HG03064 (cell line): ENCODE measurements at regions not wholly inside any gene's neighbourhood (a gene's known extent, or its start where the extent isn't known, plus 50 kb on each side); places are given as distances from the start of the nearest gene placed in this dataset.

ENCODE experiments used
- ATAC-seq: cut with Tn5 transposase; IDR thresholded peaks from one replicate; pipeline ENCODE4 v1.9.1; 2021; ENCODE audit warnings: low read depth; ENCODE audit not compliant: unreplicated experiment

GRCh38 chr6:74956559-74957428 is 249.1 kb downstream of the COL12A1 start:
- no peak for ATAC-seq

- ATAC-seq = no peak
Measured at GRCh38 chr6:74953708-74954107, 252.1 kb downstream of the COL12A1 start.

DNA sequence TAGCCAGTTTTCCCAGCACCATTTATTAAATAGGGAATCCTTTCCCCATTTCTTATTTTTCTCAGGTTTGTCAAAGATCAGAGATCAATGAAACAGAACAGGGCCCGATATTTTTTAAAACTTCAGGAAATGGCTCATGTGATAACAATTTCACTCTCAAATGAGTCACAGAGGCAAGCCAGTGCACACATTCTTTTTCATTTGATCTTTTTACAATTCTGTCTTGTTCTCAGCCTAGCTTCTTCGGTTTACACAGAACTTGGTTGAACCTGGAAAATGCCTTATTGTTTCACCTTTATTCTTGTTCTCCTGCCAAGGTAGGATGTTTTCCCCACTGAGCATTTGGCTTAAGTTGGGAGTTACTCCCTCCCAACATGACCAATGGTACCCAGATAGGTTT is 258.9 kb downstream of the COL12A1 start:
- no peak for ATAC-seq

DNA sequence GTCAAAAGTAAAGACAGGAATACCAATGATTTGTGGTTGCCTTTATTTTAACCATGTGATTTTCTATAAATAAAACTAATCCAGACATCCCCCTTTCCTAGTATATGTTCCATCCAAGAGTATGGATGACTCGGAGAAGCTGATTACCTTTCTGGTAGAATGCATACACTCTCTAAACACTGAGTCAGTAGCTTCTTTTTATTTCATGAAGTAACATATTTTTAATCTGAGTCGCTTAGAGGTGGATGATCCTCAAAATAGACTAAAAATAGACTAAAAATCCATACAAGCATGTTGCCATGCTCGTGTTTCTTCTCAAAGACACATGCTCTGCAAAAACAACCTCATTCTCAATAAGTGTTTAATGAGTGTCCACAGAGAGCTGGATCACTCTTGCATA is 263.7 kb downstream of the COL12A1 start:
- no peak for ATAC-seq

GRCh38 chr6:74941424-74941823 is 264.4 kb downstream of the COL12A1 start:
- ATAC-seq = no peak

DNA sequence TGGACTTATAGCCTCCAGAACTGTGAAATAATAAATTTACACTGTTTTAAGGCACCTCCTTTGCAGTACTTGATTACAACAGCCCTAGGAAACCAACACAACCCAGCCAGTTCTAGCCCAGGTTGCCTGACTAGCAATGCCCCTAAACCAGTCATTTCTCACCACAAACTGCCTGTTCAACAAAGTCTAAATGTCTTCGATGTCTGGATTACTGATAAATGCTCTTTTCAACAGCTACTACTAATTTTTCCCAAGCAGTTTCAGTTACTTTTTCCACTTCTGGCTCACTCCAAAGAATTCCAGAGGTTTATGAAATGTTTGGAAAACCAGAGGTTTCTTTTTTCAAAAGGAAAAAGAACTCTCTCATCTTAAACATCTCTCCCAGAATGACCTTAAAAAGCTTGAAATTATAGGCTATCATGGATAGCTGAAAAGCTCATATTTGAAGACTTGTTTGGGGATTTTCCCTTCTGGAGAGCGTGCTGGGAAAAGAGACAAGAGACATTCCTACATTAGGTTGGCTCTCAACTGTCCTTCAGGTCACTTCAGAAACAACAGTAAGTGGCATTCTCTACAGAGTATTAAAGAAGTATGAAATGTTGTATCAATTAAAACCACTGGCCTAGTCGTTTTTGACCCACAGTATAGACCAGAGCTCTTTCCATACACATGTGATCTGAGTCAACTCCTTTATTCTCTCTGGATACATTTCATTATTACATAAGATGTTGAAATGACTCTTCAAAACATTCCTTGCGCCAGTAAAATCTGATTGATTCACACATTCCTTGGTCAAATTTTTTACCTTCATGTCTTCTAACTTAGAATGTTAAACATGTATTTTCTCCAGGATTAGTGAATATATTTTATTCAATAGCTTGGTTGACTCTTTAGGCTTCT is 265.9 kb downstream of the COL12A1 start:
- ATAC-seq = no peak

DNA sequence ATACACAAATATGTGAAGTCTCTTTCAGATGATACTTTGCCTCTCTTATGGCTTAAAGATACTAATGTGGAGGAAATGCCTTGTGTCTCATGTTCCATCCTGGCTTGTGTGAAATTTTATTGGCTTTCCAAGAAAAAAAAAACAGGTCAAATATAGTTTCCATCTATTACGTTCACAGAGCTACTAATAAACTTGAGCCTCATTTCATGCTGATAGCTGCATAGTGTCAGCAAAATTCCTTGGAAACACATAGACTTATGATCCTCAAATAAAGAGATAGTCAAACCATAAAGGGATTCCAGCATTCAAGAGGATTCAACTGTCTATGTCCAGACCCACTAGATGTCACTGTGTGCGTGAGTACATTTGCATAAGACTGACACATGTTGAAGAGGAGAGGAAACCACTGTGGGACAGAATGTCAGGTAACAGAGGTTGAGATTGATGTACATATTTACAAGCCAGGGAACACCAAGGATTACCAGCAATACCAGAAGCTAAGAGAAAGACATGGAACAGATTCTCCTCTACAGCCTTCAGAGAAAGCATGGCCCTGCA is 266.6 kb downstream of the COL12A1 start:
- no peak for ATAC-seq

DNA sequence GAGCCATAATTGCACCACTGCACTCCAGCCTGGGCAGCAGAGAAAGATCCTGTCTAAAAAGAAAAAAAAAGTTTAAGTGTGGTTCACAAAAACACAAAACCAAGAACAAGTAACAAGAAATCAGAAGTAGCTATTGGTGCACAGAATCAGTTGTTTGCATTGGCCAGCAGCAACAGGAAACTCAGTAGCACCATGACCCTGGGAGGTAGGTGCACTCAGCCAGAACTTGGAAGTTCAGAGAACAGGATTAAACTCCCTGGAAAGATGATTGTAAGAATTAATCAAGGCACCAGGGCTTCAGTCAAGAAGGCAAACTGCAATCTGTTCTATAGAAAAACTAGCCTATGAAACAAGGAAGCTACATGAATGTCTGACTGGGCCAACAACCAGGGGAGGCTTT is 267.9 kb downstream of the COL12A1 start:
- no peak for ATAC-seq

- ATAC-seq = no peak
Measured at GRCh38 chr6:74936886-74937285, 269.0 kb downstream of the COL12A1 start.

DNA sequence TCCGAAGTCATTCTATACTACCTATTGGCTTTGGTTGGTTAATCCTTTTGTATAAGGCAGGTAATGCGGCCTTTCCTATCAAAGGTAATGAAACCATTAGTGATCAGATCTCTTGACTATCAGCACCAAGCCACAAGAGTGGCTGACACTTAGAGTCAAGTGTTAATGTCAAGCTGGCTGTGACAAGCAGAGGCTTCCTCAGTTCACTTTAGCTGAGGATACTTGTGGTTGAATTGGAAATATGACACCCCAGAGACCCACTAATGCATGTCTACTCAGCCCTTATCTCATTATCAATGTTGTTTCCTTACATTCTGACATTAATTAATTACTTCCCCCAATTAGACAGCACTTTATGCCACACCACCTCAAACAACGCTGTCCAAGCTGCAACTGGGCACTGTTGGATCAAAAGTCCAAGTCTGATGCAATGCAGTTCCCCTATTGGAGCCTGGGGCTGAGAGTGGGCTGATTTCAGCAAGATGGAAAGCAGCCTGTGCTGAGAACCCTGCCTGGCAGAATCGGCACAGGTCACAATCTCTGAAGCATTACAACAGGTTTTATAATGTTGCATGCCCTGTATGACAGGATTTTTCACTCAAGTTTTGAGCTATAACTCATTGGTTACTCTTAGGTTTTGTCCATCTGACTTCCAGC is 273.5 kb downstream of the COL12A1 start:
- no peak for ATAC-seq

DNA sequence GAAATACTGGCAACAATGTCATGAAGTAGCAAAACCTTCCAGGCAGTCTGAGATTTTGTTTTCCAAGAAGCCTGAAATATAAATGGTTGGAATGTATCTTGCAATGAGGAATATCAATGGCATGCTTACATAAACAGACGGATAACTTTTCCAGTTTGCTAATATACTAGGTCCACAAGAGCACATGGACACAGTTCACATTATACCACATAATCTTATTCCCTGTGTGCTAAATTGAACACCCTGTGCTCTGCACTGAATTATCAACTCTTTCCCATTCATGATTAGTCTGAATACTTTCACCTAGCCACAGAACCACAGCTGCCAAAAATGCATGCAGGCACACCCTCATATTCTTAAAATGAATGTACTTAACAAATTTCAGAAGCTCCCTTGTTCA is 274.3 kb downstream of the COL12A1 start:
- no peak for ATAC-seq

DNA sequence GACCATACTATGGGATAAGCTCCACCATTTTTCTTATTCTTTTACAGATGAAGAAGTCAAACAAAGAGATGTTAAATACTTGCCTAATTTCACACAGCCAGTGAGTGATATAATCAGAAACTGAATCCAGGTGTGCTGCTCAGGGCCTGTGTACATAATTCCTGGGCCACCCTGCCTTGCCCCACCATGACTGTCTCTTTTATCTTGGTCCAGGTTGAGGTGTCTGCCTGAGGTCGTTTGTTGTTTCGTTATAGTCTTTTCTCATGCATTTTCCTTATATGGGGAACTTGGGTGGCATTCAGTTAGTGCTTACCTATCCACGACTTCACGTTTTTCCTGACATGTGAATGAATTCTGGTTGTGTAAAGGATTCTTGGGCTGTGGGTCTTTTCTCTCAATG is 277.6 kb downstream of the COL12A1 start:
- ATAC-seq = no peak

DNA sequence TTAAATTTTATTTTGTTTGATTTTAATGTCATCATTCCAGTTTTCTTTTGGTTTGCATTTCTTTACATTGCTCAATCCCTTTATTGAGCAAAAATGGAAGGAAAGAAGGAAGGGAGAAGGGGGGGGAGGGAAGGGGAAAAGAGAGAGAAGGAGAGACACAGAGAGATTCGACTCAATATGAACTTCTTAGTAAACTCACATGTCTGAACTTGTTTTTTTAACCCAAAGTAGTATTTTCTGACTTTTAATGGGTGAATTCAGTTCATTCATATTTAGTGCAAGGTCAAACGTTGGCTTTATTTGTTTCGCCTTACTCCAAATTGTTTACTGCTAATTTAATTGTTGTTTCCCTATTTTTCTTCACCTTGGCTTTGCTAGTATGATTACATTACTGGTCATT is 278.6 kb downstream of the COL12A1 start:
- ATAC-seq = no peak

DNA sequence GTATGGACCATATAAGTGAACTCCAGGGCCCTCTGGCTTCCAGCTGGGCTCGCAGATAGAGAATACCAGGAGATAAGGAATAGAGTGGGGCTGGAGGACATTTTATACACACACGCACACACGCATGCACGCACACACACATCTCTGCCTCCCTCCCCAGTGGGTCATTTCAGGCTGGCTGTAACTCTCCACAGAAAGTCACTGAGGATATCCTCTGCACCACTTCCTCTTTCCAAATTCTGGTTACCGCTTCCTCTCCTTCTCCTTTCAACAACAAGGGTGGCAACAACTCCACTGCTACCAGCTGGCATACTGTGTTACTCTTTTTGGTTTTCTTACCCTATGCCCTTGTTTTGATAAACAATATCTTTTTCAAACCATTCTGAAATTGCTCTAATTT is 280.2 kb downstream of the COL12A1 start:
- ATAC-seq = no peak

DNA sequence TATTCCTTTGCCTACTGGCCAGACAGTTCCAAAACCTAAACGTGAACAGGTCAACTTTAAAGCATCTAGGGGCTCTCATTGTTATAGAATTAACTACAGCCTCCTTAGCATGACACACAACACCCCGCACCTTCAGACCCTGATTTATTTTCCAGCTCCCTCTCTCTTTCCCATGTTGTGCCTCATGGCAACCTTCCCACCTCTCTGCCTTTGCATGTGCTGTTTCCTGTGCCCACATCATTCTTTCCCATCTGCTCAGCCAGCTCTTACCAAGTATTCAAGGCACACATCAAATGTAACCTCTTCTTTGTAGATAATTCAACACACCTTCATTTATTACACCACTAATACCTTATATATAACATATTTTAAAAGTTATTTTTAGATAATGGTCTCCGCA is 291.0 kb downstream of the COL12A1 start:
- no peak for ATAC-seq

- ATAC-seq = no peak
Measured at GRCh38 chr6:74912234-74912633, 293.6 kb downstream of the COL12A1 start.

GRCh38 chr6:74902846-74903245 is 303.0 kb downstream of the COL12A1 start:
- no peak for ATAC-seq

- no peak for ATAC-seq
Measured at GRCh38 chr6:74902089-74902488, 303.8 kb downstream of the COL12A1 start.

- ATAC-seq = no peak
Measured at GRCh38 chr6:74901576-74901975, 304.3 kb downstream of the COL12A1 start.

DNA sequence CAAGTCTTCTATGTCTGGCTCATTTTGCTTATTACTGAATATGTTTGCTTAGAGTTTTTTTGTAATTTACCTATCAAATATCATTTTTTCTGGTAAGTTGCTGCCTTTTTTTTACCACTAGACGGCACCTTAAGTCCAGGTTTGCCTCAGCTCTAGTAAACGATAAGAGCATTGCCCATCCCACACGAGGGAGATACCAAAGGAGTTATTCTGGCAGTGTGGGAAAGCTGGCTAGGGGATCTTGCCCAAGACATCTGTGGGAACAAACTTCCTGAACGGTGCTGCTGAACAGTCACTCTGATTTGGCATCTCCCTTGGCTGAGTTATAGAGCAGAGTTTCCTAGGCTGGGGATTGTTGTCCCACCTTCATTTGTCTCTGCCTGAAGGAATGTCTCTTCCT is 306.4 kb downstream of the COL12A1 start:
- ATAC-seq = no peak

DNA sequence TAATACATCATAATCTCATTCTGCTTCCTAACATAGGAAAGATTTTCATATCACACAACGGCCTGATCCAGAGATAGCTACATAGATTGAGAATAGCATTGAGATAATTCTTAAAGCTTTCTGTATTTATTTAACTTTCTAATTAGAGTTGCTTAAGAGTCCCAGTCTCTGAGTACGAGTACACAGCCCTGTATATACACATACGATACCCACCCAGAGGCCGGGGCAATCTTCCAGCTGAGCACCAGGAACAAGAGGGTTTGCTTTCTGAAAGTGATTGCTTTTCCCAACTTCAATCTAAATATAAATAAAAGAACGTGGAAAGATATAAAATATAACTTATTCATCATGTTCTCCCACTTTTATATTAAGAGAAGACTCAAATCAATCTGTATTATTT is 313.8 kb downstream of the COL12A1 start:
- ATAC-seq = no peak
